Uterus (tissue), 2 donors: ENCODE measurements at regions not wholly inside any gene's neighbourhood (a gene's known extent, or its start where the extent isn't known, plus 50 kb on each side); places are given as distances from the start of the nearest gene placed in this dataset.

Source experiments
- CTCF ChIP-seq, 4 experiments: fragments of 200-600 bp in 2 of 4; fragments of 450-650 bp in 2 of 4; sonication (generic) in 2 of 4; IDR thresholded peaks; one replicate each; pipeline ENCODE4 v1.5.1; 2016 to 2019; ENCODE audit warnings: antibody characterized with exemption in 4 of 4, mild to moderate bottlenecking in 2 of 4, moderate library complexity in 1 of 4
- POLR2A ChIP-seq, 2 donors: fragments of 450-650 bp; IDR thresholded peaks; one replicate each; pipeline ENCODE4 v1.6.1; 2016; ENCODE audit warnings: antibody characterized with exemption in 2 of 2, mild to moderate bottlenecking in 1 of 2, moderate library complexity in 1 of 2

DNA sequence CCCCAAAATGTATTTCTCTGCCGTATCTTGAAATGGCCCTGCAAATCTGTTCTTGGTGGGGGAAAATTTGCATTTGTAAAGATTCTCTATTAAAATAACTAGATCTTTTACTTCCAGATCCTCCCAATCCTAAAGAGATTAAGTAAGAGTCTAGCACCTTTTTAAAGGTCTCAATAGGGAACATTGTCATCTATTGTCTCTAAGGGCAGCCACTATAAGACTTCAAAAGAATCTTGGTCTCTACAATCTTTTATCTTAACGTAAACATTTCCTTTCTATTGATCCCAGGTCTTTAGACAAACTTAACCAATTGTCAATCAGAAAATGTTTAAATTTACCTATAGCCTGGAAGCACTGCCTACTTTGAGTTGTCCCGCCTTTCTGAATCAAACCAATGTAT, 1313.3 kb downstream of the ROBO2 start:
- no peak for TF ChIP-seq CTCF (IDR thresholded peaks at IDR 0.05)
- TF ChIP-seq POLR2A (IDR thresholded peaks at IDR 0.05) = no peak
